ENCODE measurements at regions not wholly inside any gene's neighbourhood (a gene's known extent, or its start where the extent isn't known, plus 50 kb on each side); places are given as distances from the start of the nearest gene placed in this dataset.
A peak's percentile ranks its signal among the peaks of the same experiment; 100 is the strongest.

- peaks cover 3 to 31% (median 18%) of the 10 kb centered on the region in 4 donors for H3K4me1 ChIP-seq
- TF ChIP-seq POLR2A (IDR thresholded peaks at IDR 0.05), result no peak
- TF ChIP-seq CTCF (IDR thresholded peaks at IDR 0.05), result no peak
- H3K27me3 ChIP-seq, result no peaks in the 10 kb centered on the region
- H3K36me3 ChIP-seq, result no peaks in the 10 kb centered on the region
- DNase-seq, result peak in 2 of 3 donors; percentile 69 to 72
- peak overlapping the region in 2 of 4 donors; percentile 51 to 79 for H3K27ac ChIP-seq
- no peak overlapping the region for H3K4me3 ChIP-seq
- H3K9me3 ChIP-seq, result no peaks in the 10 kb centered on the region
Measured at GRCh38 chr9:109914280-109915027, 134.5 kb downstream of the PALM2AKAP2 start.

DNA sequence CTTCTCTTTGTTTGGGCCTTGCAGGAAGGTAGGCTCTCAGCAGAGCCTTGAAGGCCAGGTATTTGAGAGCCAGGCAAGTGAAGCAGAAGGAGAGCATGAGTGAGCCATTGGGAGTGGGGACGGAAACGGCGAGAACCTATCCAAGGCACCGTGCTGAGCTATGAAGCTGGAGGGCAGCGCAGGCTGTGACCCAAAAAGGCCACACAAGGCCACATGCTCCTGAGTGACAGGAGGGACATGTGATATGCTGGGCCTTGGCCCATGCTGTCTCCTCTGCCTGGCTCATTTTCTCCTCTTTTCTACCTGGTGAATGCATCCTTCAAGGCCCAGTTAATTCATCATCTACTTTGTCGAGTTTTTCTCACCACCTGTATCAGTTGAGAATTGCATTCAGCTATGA lies 136.3 kb downstream of the PALM2AKAP2 start:
- TF ChIP-seq POLR2A (IDR thresholded peaks at IDR 0.05), result no peak
- TF ChIP-seq CTCF (IDR thresholded peaks at IDR 0.05), result no peak
- DNase-seq, result no peak
- H3K4me3 ChIP-seq, result no peak overlapping the region
- peak overlapping the region in 1 of 4 donors; percentile 79 for H3K27ac ChIP-seq
- peaks cover 3 to 29% (median 15%) of the 10 kb centered on the region in 4 donors for H3K4me1 ChIP-seq
- H3K27me3 ChIP-seq, result no peaks in the 10 kb centered on the region
- no peaks in the 10 kb centered on the region for H3K9me3 ChIP-seq
- no peaks in the 10 kb centered on the region for H3K36me3 ChIP-seq

- Histone ChIP-seq H3K9me3 (no peaks in the 10 kb centered on the region), H3K4me3 (peak overlapping the region in 1 of 4 donors; percentile 2), H3K27me3 (no peaks in the 10 kb centered on the region), H3K36me3 (no peaks in the 10 kb centered on the region), H3K27ac (peak overlapping the region in 3 of 4 donors; percentile 7 to 79 (median 79)), H3K4me1 (peaks cover 3 to 24% (median 7%) of the 10 kb centered on the region in 4 donors)
- DNase-seq, result peak in 2 of 3 donors; percentile 51 to 70
- TF ChIP-seq CTCF (IDR thresholded peaks at IDR 0.05) (no peak), POLR2A (IDR thresholded peaks at IDR 0.05) (no peak)
Measured at GRCh38 chr9:109918339-109919163, 138.6 kb downstream of the PALM2AKAP2 start.

DNA sequence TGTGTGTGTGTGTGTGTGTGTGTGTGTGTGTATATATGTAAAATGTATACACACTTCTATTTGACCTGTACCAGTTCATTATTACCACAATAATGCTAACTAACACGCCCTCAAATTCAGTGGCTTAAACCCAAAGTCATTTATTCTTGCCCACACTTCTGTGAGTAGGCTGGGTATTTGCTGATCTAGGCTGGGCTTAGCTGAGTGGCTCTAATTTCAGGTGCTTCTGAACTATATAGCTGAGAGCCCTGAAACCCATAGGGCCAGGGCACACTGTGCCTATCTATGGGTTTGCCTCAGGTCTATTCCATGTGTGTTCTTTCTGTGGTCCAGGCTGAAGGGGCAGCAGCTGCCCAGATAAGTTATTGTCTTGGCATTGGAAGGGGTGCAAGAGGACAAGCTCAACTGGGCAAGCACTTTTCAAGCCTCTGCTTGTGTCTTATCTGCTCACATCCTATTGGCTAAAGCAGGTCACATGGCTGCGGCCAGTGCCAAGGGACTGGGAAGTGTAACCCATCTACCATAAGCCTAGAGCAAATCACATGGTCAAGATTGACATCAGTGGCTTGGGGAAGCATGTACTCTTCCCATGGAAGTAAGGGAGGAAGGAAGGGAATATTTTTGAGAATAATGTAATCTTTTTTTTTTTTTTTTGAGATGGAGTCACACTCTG lies 139.9 kb downstream of the PALM2AKAP2 start:
- Histone ChIP-seq H3K9me3 (no peaks in the 10 kb centered on the region), H3K27ac (peak overlapping the region in 1 of 4 donors; percentile 38), H3K36me3 (no peaks in the 10 kb centered on the region), H3K4me3 (no peak overlapping the region), H3K27me3 (no peaks in the 10 kb centered on the region), H3K4me1 (peaks cover 3 to 21% (median 7%) of the 10 kb centered on the region in 4 donors)
- no peak for DNase-seq
- TF ChIP-seq CTCF (IDR thresholded peaks at IDR 0.05) (no peak), POLR2A (IDR thresholded peaks at IDR 0.05) (no peak)

GRCh38 chr9:109922617-109923470 lies 142.8 kb downstream of the PALM2AKAP2 start:
- no peak for DNase-seq
- Histone ChIP-seq H3K9me3 (no peaks in the 10 kb centered on the region), H3K27ac (no peak overlapping the region)

More at GRCh38 chr9:109922617-109923470, 142.8 kb downstream of the PALM2AKAP2 start:
- Histone ChIP-seq H3K4me1 (peaks cover 3 to 13% (median 6%) of the 10 kb centered on the region in 4 donors), H3K4me3 (no peak overlapping the region), H3K36me3 (no peaks in the 10 kb centered on the region), H3K27me3 (no peaks in the 10 kb centered on the region)
- no peak for TF ChIP-seq CTCF (IDR thresholded peaks at IDR 0.05)
